KOPT-K1 (cell line): ENCODE measurements at regions not wholly inside any gene's neighbourhood (a gene's known extent, or its start where the extent isn't known, plus 50 kb on each side); places are given as distances from the start of the nearest gene placed in this dataset.

Source experiments
- H3K27ac ChIP-seq: fragments of 200-600 bp; sonication (generic); 2 replicates; pipeline ENCODE4 v1.5.1; 2016; ENCODE audit warnings: antibody characterized with exemption, mild to moderate bottlenecking, low read depth, low read length; ENCODE audit not compliant: poor library complexity, severe bottlenecking
- H3K36me3 ChIP-seq: fragments of 200-600 bp; sonication (generic); 2 replicates; pipeline ENCODE4 v1.5.1; 2017; ENCODE audit warnings: antibody characterized with exemption, mild to moderate bottlenecking, low read length, moderate library complexity; ENCODE audit not compliant: insufficient read depth
- H3K9me3 ChIP-seq: fragments of 200-600 bp; sonication (generic); 2 replicates; pipeline ENCODE4 v1.5.1; 2017; ENCODE audit warnings: antibody characterized with exemption, low read length, mild to moderate bottlenecking; ENCODE audit not compliant: insufficient read depth, poor library complexity, severe bottlenecking

DNA sequence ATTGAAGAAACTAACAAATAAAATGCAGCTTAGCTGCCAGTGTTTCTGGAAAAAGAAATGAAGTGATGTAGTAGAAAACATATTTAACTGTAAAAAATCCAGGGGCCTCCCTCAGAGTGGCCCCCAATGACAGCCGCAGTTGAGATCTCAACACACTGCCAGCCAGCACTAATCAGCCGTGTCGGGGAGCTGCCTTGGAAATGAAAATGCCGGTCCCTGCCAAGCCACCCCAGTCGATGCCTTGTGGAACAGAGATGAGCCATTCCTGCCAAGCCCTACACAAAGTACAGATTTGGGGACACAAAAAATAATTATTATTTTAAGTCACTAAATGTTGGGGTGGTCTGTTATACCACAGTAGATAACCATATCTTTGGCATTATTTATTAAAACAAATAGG lies 1342.4 kb downstream of the EFNB2 start:
- Histone ChIP-seq H3K9me3 (no peaks in the 10 kb centered on the region), H3K36me3 (no peaks in the 10 kb centered on the region), H3K27ac (no peak overlapping the region)

GRCh38 chr13:105184201-105184600 lies 1351.3 kb downstream of the EFNB2 start:
- no peak overlapping the region for H3K27ac ChIP-seq
- no peaks in the 10 kb centered on the region for H3K9me3 ChIP-seq
- H3K36me3 ChIP-seq = no peaks in the 10 kb centered on the region

DNA sequence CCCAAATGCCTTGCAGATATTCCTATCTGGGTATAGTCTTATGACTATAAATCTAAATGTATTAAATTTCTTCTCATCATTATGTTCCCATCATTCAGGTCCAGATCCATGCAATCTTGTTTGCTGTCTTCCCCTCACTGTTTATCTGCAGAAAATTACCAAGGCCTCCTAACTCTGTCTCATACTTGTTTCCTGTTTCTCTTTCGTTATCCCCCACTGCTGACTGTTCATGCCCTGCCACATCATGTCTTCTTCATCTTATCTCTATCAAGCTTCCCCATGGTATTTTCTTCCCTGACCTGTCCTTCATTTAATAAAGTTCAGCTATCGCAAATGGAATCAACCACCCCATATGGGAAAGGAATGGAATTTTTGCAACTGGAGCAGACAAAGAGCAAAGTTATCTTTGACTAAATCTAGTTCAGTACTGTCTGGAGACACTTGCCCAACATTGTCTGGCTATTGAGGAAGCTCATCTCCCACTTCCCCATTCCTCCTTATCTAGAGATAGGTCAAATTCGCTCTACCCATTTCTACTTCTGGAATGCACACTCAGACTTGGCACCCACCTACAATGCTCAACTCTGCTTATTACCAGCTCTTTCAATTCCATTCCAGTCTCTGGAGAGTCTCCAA lies 1358.1 kb downstream of the EFNB2 start:
- H3K36me3 ChIP-seq = no peaks in the 10 kb centered on the region
- H3K27ac ChIP-seq = no peak overlapping the region
- peaks cover 3% of the 10 kb centered on the region for H3K9me3 ChIP-seq

DNA sequence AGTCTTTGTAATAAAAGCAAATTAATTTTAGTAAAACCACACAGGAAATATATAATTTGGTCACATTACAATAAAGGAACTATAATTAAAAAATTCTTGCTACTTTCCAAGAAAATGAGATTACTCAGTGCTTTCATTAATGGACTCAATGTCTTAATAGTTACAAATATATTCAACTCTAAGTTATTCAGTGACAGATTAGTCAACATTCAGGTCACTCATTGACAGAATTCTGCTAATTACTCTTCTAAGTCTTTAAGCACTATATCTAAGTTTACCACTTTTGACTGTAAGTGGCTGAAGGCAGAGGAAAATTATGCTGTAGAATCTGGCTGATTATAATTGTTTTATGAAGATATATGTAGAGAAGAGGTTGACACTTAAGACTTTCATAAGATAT lies 1365.0 kb downstream of the EFNB2 start:
- Histone ChIP-seq H3K9me3 (peaks cover 13% of the 10 kb centered on the region), H3K36me3 (no peaks in the 10 kb centered on the region), H3K27ac (no peak overlapping the region)

DNA sequence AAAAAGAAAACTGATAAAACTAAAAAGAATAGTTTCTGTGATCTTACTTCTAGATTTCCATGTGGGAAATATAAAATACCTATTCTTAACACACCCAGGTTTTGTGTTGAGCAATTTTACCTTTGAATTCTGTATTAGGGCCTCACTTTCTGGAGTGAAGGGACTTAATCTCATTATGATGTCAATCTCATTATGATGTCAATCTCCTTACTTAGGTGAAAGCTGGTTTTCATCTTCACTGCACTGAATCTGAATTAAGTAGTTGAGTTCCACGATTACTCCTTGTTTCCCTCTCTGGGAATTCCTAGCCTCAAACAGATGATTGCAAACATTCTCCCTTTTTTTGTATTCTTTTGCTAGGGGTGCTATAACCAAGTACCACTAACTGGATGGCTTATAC lies 1367.2 kb downstream of the EFNB2 start:
- H3K36me3 ChIP-seq = no peaks in the 10 kb centered on the region
- H3K27ac ChIP-seq = no peak overlapping the region
- H3K9me3 ChIP-seq = peaks cover 13% of the 10 kb centered on the region

DNA sequence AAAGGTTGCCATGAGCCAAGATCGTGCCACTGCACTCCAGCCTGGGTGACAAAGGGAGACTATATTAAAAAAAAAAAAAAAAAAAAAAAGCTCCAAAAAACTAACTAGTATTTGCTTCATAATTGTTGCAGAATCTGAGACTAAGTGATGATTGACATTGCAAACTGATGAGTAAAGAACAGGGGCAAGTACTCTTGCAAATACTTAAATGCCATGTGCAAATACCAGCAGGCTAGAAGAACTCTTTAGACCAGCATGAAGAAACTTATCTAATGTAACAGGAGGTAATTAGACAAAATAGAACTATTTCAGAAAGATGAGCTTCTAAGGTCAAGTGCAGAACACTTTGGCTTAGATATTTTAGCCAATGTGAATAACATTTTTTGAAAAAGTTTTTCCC lies 1368.1 kb downstream of the EFNB2 start:
- Histone ChIP-seq H3K27ac (no peak overlapping the region), H3K9me3 (peaks cover 10% of the 10 kb centered on the region), H3K36me3 (no peaks in the 10 kb centered on the region)

GRCh38 chr13:105165449-105166125 lies 1369.9 kb downstream of the EFNB2 start:
- H3K27ac ChIP-seq = no peak overlapping the region
- H3K36me3 ChIP-seq = no peaks in the 10 kb centered on the region

GRCh38 chr13:105159841-105160240 lies 1375.6 kb downstream of the EFNB2 start:
- no peaks in the 10 kb centered on the region for H3K36me3 ChIP-seq
- peaks cover 9% of the 10 kb centered on the region for H3K9me3 ChIP-seq
- H3K27ac ChIP-seq = no peak overlapping the region

More at GRCh38 chr13:105165449-105166125, 1369.9 kb downstream of the EFNB2 start:
- H3K9me3 ChIP-seq = peaks cover 9% of the 10 kb centered on the region

DNA sequence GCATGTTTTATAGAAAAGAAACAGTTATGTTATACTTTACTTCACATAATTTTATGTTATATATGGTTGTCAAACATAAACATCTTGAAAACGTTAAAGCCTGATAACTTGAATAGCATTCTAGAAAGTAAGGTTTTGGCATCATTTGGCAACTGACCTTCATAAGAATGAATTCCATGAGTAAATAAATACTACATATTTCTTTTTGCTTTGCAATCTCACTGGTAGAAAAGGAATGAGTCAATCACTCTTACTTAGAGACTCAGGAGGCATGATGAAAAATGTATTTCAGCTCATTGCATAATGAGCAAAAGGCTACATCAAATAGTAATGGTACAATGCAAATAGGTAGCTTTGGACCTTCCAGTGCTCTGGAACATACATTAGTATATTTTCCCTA lies 1381.9 kb downstream of the EFNB2 start:
- H3K9me3 ChIP-seq = peaks cover 13% of the 10 kb centered on the region
- no peak overlapping the region for H3K27ac ChIP-seq
- no peaks in the 10 kb centered on the region for H3K36me3 ChIP-seq

GRCh38 chr13:105151639-105152038 lies 1383.8 kb downstream of the EFNB2 start:
- Histone ChIP-seq H3K9me3 (peaks cover 9% of the 10 kb centered on the region), H3K36me3 (no peaks in the 10 kb centered on the region), H3K27ac (no peak overlapping the region)

DNA sequence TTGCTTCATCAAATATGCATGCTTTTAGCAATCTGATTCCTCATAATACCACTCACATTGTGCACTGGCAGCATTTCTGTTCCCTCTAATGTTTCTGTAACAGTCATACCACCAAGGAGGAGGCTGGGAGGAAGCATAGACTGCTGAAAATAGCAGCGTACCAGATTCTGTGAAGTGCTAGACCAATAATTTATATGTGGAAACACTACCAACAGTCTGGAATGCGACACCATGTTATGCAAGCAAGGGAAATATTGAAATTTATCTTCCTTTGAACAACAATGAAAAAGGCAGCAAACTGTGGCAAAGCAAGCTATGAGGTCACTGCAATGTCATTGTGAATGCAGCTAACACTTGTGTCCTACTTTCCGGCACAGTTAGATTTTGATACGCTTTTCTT lies 1388.0 kb downstream of the EFNB2 start:
- Histone ChIP-seq H3K9me3 (peaks cover 8% of the 10 kb centered on the region), H3K36me3 (no peaks in the 10 kb centered on the region), H3K27ac (no peak overlapping the region)

DNA sequence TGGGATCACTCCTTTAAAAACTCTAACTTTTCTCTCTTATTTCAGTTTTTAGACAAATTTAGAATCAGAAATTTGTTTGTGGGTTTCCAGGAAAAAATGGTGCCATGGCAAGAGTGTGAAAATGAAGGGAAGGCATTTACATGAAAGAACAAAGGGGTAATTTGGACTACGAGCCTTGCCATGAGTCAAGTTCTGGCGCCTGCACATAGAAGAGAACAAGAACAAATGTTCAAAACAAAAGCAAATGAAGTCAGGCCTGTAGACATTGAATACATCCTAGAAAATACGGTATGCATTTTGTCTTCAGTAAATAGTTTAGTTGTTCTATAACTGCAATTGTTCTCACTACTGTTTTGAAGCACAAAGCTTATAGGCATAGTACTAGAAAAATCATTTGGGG lies 1390.5 kb downstream of the EFNB2 start:
- Histone ChIP-seq H3K36me3 (no peaks in the 10 kb centered on the region), H3K9me3 (no peaks in the 10 kb centered on the region), H3K27ac (no peak overlapping the region)

DNA sequence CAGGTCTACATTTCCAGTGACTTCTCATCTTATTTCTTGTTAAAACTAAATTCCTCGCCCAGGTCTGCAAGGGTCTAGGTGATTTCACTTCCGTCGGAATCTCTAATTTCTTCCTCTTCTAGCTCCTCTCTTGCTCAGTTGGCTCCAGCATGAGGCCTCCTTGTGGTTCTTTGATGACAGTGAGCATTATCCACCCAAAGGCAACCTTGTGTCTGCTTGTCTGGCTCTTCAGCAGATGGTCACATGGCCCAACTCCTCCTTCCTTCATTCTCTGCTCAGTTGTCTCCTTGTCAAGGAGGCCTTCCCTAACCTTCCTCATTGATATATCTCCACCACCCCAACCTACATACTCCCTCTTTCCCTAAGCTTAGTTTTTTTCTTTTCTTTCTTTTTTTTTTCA lies 1391.4 kb downstream of the EFNB2 start:
- Histone ChIP-seq H3K27ac (no peak overlapping the region), H3K9me3 (no peaks in the 10 kb centered on the region), H3K36me3 (no peaks in the 10 kb centered on the region)

- no peaks in the 10 kb centered on the region for H3K36me3 ChIP-seq
- H3K9me3 ChIP-seq = no peaks in the 10 kb centered on the region
- H3K27ac ChIP-seq = no peak overlapping the region
Measured at GRCh38 chr13:105142556-105142955, 1392.9 kb downstream of the EFNB2 start.

GRCh38 chr13:105139380-105140285 lies 1395.8 kb downstream of the EFNB2 start:
- H3K27ac ChIP-seq = peak overlapping the region; percentile 97

More at GRCh38 chr13:105139380-105140285, 1395.8 kb downstream of the EFNB2 start:
- Histone ChIP-seq H3K9me3 (no peaks in the 10 kb centered on the region), H3K36me3 (no peaks in the 10 kb centered on the region)
